Osteoblast (primary cell): ENCODE measurements at regions not wholly inside any gene's neighbourhood (a gene's known extent, or its start where the extent isn't known, plus 50 kb on each side); places are given as distances from the start of the nearest gene placed in this dataset.

Experiments
- DNase-seq: peaks from one replicate; pipeline ENCODE4 v3.0.0; 2011; ENCODE audit warnings: low spot score, mixed read lengths; ENCODE audit not compliant: insufficient read length; ENCODE audit errors: missing footprints
- H2AFZ ChIP-seq: 2 replicates; pipeline ENCODE4 v1.6.0; 2011; ENCODE audit warnings: mild to moderate bottlenecking, low read length
- H3K27ac ChIP-seq: 2 replicates; pipeline ENCODE4 v1.5.1; 2011; ENCODE audit warnings: mild to moderate bottlenecking, low read depth, low read length, moderate library complexity
- H3K27me3 ChIP-seq: 2 replicates; pipeline ENCODE4 v1.6.0; 2012; ENCODE audit warnings: mild to moderate bottlenecking, control low read depth, inconsistent platforms, low read length, moderate library complexity; ENCODE audit not compliant: insufficient read depth
- H3K36me3 ChIP-seq: 2 replicates; pipeline ENCODE4 v1.5.1; 2011; ENCODE audit warnings: mild to moderate bottlenecking, low read length, control low read depth, moderate library complexity; ENCODE audit not compliant: insufficient read depth
- H3K4me1 ChIP-seq: 2 replicates; pipeline ENCODE4 v1.5.1; 2011; ENCODE audit warnings: mild to moderate bottlenecking, low read length, control low read depth, moderate library complexity; ENCODE audit not compliant: insufficient read depth
- H3K4me2 ChIP-seq: 2 replicates; pipeline ENCODE4 v1.6.0; 2011; ENCODE audit warnings: mild to moderate bottlenecking, low read length; ENCODE audit not compliant: insufficient read depth
- H3K4me3 ChIP-seq: fragments of 200-600 bp; sonication (generic); 3 replicates; pipeline ENCODE4 v1.5.1; 2012; ENCODE audit warnings: mild to moderate bottlenecking, low read length, inconsistent platforms; ENCODE audit not compliant: insufficient read depth
- H3K79me2 ChIP-seq: 2 replicates; pipeline ENCODE4 v1.6.0; 2012; ENCODE audit warnings: mild to moderate bottlenecking, low read length, control low read depth, inconsistent platforms; ENCODE audit not compliant: insufficient read depth
- H3K9me3 ChIP-seq: 2 replicates; pipeline ENCODE4 v1.5.1; 2011; ENCODE audit warnings: low read depth, low read length, control low read depth
- H4K20me1 ChIP-seq: 2 replicates; pipeline ENCODE4 v1.6.0; 2012; ENCODE audit warnings: mild to moderate bottlenecking, low read length, control low read depth; ENCODE audit not compliant: insufficient read depth
- CTCF ChIP-seq: IDR thresholded peaks from 2 replicates; pipeline ENCODE4 v1.5.1; 2011; ENCODE audit warnings: mild to moderate bottlenecking, low read depth, low read length, moderate library complexity; ENCODE audit errors: extremely low read depth

- Histone ChIP-seq H3K79me2 (no peaks in the 10 kb centered on the region), H3K27me3 (peaks cover 8% of the 10 kb centered on the region), H3K4me2 (no peak overlapping the region), H3K9me3 (no peaks in the 10 kb centered on the region), H2AFZ (no peak overlapping the region), H3K4me1 (no peaks in the 10 kb centered on the region), H3K36me3 (no peaks in the 10 kb centered on the region), H4K20me1 (no peaks in the 10 kb centered on the region), H3K27ac (no peak overlapping the region), H3K4me3 (no peak overlapping the region)
- TF ChIP-seq CTCF, result no peak
- no peak for DNase-seq
Measured at GRCh38 chr20:61173961-61174725, 77.9 kb upstream of the CDH4 start.

DNA sequence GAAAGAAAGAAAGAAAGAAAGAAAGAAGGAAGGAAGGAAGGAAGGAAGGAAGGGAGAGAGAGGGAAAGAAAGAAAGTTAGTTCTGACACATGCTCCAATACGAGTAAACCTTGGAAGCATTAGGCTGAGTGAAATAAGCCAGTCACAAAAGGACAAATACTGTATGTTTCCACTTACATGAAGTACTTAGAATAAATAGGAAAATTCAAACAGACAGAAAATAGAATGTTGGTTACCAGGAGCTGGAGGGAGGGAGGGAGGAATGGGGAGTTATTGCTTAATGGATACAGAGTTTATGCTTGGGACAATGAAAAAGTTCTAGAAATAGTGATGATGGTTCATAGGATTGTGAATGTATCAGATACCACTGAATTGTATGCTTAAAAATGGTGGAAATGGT, 75.2 kb upstream of the CDH4 start:
- TF ChIP-seq CTCF, result no peak

GRCh38 chr20:61178551-61179071, 73.5 kb upstream of the CDH4 start:
- no peak overlapping the region for H3K27ac ChIP-seq
- no peaks in the 10 kb centered on the region for H3K79me2 ChIP-seq
- no peak overlapping the region for H3K4me3 ChIP-seq
- H3K9me3 ChIP-seq, result no peaks in the 10 kb centered on the region
- H3K36me3 ChIP-seq, result no peaks in the 10 kb centered on the region
- no peak overlapping the region for H3K4me2 ChIP-seq
- no peaks in the 10 kb centered on the region for H3K27me3 ChIP-seq
- no peak for DNase-seq
- H3K4me1 ChIP-seq, result no peaks in the 10 kb centered on the region
- H4K20me1 ChIP-seq, result no peaks in the 10 kb centered on the region
- H2AFZ ChIP-seq, result no peak overlapping the region
- TF ChIP-seq CTCF, result no peak

More for the DNA sequence above, 75.2 kb upstream of the CDH4 start:
- H4K20me1 ChIP-seq, result no peaks in the 10 kb centered on the region
- no peak overlapping the region for H3K4me3 ChIP-seq
- DNase-seq, result no peak
- H3K4me1 ChIP-seq, result no peaks in the 10 kb centered on the region
- no peaks in the 10 kb centered on the region for H3K79me2 ChIP-seq
- H3K36me3 ChIP-seq, result no peaks in the 10 kb centered on the region
- H3K9me3 ChIP-seq, result no peaks in the 10 kb centered on the region
- H3K27ac ChIP-seq, result no peak overlapping the region
- H3K27me3 ChIP-seq, result no peaks in the 10 kb centered on the region
- H2AFZ ChIP-seq, result no peak overlapping the region
- H3K4me2 ChIP-seq, result no peak overlapping the region

DNA sequence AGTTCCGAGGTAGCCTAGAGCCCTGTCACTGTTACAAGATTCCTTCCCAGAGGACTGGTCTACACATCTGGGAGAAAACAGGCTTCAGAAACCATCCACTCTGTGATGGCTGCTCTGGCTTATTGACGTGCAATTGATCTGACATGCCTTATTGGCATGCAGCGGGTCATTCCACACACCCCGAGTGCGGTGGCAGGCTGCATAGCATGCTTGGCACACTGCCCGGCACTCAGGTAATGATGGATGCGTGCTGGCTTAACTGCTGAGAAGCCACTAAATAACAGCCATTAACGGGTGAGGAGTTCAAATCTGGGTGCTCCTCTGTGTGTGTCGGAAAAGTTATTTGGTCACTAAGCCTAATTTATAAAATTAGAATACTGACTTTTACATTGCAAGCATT, 67.9 kb upstream of the CDH4 start:
- H4K20me1 ChIP-seq, result no peaks in the 10 kb centered on the region
- H3K4me3 ChIP-seq, result no peak overlapping the region
- no peak overlapping the region for H3K4me2 ChIP-seq
- DNase-seq, result no peak
- H3K36me3 ChIP-seq, result no peaks in the 10 kb centered on the region
- no peak overlapping the region for H3K27ac ChIP-seq
- TF ChIP-seq CTCF, result no peak
- H3K9me3 ChIP-seq, result no peaks in the 10 kb centered on the region
- H3K4me1 ChIP-seq, result peaks cover 23% of the 10 kb centered on the region
- no peaks in the 10 kb centered on the region for H3K79me2 ChIP-seq
- H2AFZ ChIP-seq, result no peak overlapping the region
- H3K27me3 ChIP-seq, result no peaks in the 10 kb centered on the region
